ENCODE measurements at regions not wholly inside any gene's neighbourhood (a gene's known extent, or its start where the extent isn't known, plus 50 kb on each side); places are given as distances from the start of the nearest gene placed in this dataset.

DNA sequence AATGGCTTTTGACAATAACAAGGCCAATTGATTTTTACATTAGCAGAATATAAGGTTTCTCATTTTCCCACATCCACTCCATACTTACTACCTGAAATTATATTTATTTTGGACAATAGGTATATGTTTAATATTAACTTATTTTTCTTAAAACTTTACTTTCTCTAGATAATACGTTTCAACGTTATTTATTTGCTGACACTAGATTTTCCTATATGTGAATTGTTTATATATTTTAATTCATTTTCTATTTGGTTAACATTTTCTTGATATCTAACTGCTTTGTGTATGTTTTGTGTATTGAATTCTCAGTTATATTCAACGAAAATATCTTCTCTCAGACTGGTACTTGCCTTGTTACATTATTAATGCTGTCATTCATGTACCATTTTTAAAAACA is 199.9 kb upstream of the TMEFF2 start:
- TF ChIP-seq, protein P1, sequence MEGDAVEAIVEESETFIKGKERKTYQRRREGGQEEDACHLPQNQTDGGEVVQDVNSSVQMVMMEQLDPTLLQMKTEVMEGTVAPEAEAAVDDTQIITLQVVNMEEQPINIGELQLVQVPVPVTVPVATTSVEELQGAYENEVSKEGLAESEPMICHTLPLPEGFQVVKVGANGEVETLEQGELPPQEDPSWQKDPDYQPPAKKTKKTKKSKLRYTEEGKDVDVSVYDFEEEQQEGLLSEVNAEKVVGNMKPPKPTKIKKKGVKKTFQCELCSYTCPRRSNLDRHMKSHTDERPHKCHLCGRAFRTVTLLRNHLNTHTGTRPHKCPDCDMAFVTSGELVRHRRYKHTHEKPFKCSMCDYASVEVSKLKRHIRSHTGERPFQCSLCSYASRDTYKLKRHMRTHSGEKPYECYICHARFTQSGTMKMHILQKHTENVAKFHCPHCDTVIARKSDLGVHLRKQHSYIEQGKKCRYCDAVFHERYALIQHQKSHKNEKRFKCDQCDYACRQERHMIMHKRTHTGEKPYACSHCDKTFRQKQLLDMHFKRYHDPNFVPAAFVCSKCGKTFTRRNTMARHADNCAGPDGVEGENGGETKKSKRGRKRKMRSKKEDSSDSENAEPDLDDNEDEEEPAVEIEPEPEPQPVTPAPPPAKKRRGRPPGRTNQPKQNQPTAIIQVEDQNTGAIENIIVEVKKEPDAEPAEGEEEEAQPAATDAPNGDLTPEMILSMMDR (conservative IDR thresholded peaks at IDR 0.05; ENCODE audit: low read length): no peak
- no peak for TF ChIP-seq EZH2phosphoT487 (IDR thresholded peaks at IDR 0.05; ENCODE audit: borderline replicate concordance, low read depth, low read length)
